HG03196 (cell line): ENCODE measurements at regions not wholly inside any gene's neighbourhood (a gene's known extent, or its start where the extent isn't known, plus 50 kb on each side); places are given as distances from the start of the nearest gene placed in this dataset.
"Not testable (repeated sequence)": the region's sequence is repeated elsewhere in the genome, so short reads cannot be mapped to it uniquely, and the experiment has no call there.

Experiments
- ATAC-seq: cut with Tn5 transposase; IDR thresholded peaks from one replicate; pipeline ENCODE4 v1.9.1; 2021; ENCODE audit not compliant: unreplicated experiment

GRCh38 chr13:90577726-90578125 is 769.8 kb upstream of the MIR17HG start:
- no peak for ATAC-seq

- ATAC-seq, result no peak
Measured at GRCh38 chr13:90585392-90585791, 762.1 kb upstream of the MIR17HG start.

GRCh38 chr13:90591260-90591926 is 756.1 kb upstream of the MIR17HG start:
- no peak for ATAC-seq

- no peak for ATAC-seq
Measured at GRCh38 chr13:90591927-90592268, 755.6 kb upstream of the MIR17HG start.

- ATAC-seq, result no peak
Measured at GRCh38 chr13:90592943-90593342, 754.5 kb upstream of the MIR17HG start.

- no peak for ATAC-seq
Measured at GRCh38 chr13:90594681-90595080, 752.8 kb upstream of the MIR17HG start.

GRCh38 chr13:90605664-90606063 is 741.8 kb upstream of the MIR17HG start:
- ATAC-seq, result no peak

GRCh38 chr13:90606921-90607320 is 740.6 kb upstream of the MIR17HG start:
- not testable (repeated sequence) for ATAC-seq

GRCh38 chr13:90612391-90612790 is 735.1 kb upstream of the MIR17HG start:
- ATAC-seq, result no peak

GRCh38 chr13:90613076-90613795 is 734.3 kb upstream of the MIR17HG start:
- no peak for ATAC-seq

GRCh38 chr13:90615236-90615635 is 732.3 kb upstream of the MIR17HG start:
- no peak for ATAC-seq

GRCh38 chr13:90615767-90616166 is 731.7 kb upstream of the MIR17HG start:
- no peak for ATAC-seq

- no peak for ATAC-seq
Measured at GRCh38 chr13:90618133-90618532, 729.4 kb upstream of the MIR17HG start.

GRCh38 chr13:90622541-90622940 is 724.9 kb upstream of the MIR17HG start:
- ATAC-seq, result no peak

- ATAC-seq, result no peak
Measured at GRCh38 chr13:90623318-90624011, 724.0 kb upstream of the MIR17HG start.

- ATAC-seq, result no peak
Measured at GRCh38 chr13:90627813-90628212, 719.7 kb upstream of the MIR17HG start.

- no peak for ATAC-seq
Measured at GRCh38 chr13:90628471-90628870, 719.0 kb upstream of the MIR17HG start.

GRCh38 chr13:90630716-90631115 is 716.8 kb upstream of the MIR17HG start:
- no peak for ATAC-seq

- ATAC-seq, result no peak
Measured at GRCh38 chr13:90632184-90632583, 715.3 kb upstream of the MIR17HG start.

- ATAC-seq, result no peak
Measured at GRCh38 chr13:90633849-90634248, 713.6 kb upstream of the MIR17HG start.

- no peak for ATAC-seq
Measured at GRCh38 chr13:90640976-90641375, 706.5 kb upstream of the MIR17HG start.

GRCh38 chr13:90641884-90642283 is 705.6 kb upstream of the MIR17HG start:
- ATAC-seq, result no peak
